NCI-H2081 treated with DMSO at 0.1 percent for 48 hours (cell line): ENCODE measurements at regions not wholly inside any gene's neighbourhood (a gene's known extent, or its start where the extent isn't known, plus 50 kb on each side); places are given as distances from the start of the nearest gene placed in this dataset.
"Not testable (repeated sequence)": the region's sequence is repeated elsewhere in the genome, so short reads cannot be mapped to it uniquely, and the experiment has no call there.

Source experiments
- DNase-seq: peaks from one replicate; lab custom pipeline; 2025; lab: John Stamatoyannopoulos, UW

- DNase-seq: no peak
Observed at GRCh38 chr14:26304056-26304455, 293.8 kb downstream of the NOVA1 start.

DNA sequence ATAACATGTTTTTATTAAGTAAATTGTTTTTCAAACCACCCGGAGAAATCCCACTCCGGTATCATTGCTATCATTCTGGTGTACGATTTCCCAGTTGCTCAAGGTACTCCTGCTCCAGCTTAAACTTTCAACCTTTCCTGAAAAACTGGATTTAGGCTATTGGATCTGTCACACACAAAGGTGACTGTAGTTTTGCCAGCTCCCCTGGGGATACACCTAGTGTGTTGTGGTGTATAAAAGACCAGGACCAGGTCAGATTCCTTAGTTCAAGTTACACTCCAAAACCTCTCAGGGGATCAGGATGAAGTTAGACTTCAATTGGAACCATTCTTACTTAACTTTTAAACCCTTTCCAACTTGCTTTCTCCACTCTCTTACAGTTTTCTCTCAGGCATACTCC lies 303.9 kb downstream of the NOVA1 start:
- no peak for DNase-seq

GRCh38 chr14:26289891-26290486 lies 307.8 kb downstream of the NOVA1 start:
- no peak for DNase-seq

DNA sequence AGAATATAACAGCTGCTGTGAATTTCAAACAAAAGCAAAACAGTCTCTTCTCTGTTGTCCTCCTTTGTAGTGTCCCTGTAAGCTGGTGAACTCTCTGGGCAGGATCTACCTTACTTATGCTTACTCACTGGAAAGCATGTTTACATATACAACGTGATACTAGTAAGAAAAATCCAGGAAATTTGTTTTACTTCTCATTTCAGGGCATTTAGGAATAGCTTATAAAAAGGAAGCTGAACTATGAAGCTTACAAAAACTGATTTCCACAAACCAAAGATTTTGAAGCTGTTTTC lies 311.0 kb downstream of the NOVA1 start:
- no peak for DNase-seq

DNA sequence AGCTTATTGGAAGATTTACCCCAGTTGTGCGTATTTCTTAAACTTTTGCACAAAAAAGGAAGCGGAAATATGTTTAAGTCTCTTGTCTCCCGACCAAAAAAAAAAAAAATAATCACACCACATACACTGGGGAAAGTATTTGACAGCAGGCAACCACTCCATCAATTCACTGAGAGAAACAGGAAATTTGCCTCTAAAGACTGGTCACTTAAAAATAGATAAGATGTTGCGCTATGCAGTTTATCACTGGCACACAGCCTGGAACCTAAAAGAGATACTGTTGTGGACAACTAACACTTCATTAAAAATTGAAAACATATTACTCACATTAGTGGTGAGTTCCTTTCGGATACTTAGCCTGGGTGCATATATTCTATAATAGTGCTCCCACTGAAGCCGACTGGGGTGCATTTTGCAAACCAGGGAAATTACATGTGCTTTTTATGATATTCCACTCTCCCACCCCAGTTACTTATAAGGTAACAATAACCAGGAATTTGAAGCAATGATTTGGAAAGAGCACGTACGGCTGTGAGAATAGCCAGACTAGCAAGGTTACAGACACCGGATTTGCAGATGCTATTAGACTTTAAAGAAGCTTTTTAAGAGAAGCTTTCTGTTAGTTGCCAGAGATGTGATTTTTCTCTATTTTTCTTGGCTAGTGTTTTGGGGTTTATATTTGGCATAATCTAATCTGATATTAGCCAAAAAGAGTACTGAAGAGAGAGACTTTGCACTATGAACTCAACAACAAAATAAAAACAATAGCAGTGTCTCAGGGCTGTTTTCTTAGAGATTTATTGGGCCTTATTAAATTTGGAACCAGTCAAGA lies 311.5 kb downstream of the NOVA1 start:
- no peak for DNase-seq

GRCh38 chr14:26282578-26282977 lies 315.3 kb downstream of the NOVA1 start:
- no peak for DNase-seq

DNA sequence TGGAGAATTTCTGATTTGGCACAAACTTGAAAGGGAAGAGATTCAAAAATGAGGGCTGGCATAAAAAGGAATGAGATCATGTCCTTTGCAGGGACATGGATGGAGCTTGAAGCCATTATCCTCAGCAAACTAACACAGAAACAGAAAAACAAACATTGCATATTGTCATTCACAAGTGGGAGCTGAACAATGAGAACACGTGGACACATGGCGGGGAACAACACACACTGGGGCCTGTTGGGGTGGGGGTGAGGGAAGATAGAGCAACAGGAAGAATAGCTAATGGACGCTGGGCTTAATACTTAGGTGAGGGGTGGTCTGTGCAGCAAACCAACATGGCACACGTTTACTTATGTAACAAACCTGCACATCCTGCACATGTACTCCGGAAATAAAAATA lies 315.8 kb downstream of the NOVA1 start:
- DNase-seq: not testable (repeated sequence)

GRCh38 chr14:26281280-26281998 lies 316.4 kb downstream of the NOVA1 start:
- no peak for DNase-seq

- DNase-seq: no peak
Observed at GRCh38 chr14:26276757-26277156, 321.1 kb downstream of the NOVA1 start.

DNA sequence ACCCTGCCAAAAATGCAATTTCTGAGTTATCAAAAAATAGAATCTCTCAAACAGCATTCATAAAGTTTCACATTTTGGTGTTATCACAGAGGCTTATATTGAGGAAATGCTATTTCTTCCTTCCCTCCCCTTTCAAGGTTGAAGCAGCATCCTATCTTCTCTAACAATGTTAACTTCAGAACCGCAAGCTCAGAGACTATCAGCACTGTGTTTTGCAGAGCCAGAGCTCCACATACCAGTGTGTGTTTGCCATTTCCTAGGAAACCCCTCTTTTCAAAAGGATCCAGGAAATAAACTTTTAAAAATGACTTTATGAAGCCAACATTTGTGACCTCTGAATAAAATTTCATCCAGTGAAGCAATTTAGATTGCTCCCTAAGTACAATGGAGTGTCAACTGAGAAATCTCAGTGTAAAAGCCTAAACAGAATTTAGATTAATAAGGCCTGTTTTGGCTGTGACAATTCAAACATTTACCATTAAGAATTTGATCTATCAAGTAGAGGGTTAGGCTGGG lies 332.6 kb downstream of the NOVA1 start:
- DNase-seq: no peak

DNA sequence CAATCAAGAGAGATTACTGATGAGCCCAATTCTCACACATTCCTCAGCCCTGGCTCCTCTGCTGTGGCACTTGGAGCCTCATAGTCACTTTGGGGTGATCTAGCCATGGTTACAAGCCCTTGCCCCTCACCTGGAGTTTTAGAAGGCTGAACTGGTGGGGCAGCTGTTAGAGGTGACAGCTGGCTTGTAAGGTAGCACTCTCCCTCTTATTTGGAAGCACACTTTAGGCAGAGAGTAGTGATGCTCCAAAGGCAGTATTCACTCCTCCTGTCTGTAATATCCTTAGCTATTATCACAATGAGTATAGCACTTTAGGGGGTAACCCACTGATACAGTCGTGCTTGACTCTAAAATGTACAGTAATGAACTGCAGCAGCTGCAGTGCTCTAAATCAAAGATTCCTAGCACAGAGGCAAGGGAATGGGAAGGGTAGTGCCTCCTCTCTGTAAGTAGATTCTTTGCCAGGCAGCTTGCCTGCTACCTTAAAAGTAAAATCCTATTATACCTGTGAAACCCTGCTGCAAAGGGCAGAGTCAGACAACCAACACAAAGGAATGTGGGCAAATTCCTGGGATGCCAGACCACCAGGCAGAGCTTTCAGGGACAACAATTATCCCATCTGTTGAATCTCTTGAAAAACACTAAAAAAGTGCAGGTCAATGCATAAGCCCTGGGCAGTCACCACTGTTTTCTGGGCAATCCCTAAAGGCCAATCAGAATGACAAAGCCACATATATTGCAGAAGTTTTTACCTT lies 336.3 kb downstream of the NOVA1 start:
- no peak for DNase-seq

- DNase-seq: no peak
Observed at GRCh38 chr14:26255213-26255612, 342.6 kb downstream of the NOVA1 start.

GRCh38 chr14:26252176-26252575 lies 345.7 kb downstream of the NOVA1 start:
- no peak for DNase-seq

GRCh38 chr14:26233118-26233517 lies 364.7 kb downstream of the NOVA1 start:
- no peak for DNase-seq

- no peak for DNase-seq
Observed at GRCh38 chr14:26218861-26219260, 379.0 kb downstream of the NOVA1 start.

DNA sequence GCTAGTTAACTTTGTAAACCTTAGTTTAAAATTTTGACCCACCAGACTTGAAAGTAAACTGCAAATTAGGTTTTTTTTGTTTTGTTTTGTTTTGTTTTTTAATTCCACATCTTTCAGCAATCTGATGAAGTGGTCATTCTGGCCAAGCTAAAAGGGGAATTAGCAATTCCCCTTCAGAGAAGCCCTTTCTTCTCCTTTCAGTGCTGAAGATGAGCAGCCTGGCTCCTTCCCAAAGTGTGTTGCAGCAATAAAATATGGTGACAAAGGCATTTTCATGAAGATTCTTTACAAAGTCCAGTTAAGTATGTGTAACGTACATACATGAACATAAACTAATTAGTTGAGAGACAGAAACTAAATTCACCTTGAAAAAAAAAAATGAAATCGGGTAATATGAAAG lies 380.1 kb downstream of the NOVA1 start:
- DNase-seq: no peak

DNA sequence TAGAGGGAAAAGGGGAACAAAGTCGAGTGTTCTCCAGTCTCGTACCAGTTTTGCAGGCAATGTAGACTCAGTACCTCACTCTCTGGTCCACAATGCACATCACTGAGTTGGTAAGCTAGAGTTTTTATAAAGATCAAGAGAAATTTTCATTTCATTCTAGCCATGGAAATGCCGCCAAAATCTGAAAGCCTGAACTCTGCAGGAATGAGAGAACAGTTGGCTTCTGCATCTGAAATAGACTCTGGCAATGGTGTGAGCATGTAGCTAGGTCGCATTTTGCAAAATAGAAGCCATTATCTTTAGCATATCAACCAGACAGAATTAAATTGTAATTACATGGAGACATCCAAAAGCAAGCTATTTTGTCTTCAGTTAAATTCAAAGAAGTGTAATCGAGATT lies 381.0 kb downstream of the NOVA1 start:
- no peak for DNase-seq

GRCh38 chr14:26213846-26214575 lies 383.8 kb downstream of the NOVA1 start:
- no peak for DNase-seq

GRCh38 chr14:26209699-26210098 lies 388.1 kb downstream of the NOVA1 start:
- no peak for DNase-seq

DNA sequence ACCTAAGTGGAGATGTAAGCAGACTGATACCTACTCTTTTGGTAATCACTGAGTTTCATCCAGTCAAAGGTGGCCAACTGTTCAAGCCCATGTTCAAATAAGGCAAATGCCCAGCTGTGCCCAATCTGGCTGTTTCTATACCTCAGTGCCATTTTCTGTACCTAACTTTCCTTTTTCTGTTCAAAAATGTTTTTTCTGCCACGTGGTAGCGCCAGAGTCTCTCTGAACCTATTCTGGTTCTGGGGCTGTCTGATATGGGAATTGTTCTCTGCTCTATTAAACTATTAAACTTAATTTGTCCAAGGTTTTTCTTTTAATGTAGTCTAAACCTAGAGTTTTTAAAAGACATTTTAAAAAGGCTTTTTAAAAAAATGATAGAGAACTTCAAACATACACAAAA lies 391.2 kb downstream of the NOVA1 start:
- no peak for DNase-seq

GRCh38 chr14:26204728-26205479 lies 392.9 kb downstream of the NOVA1 start:
- peak; percentile 36 for DNase-seq
